ENCODE measurements at regions not wholly inside any gene's neighbourhood (a gene's known extent, or its start where the extent isn't known, plus 50 kb on each side); places are given as distances from the start of the nearest gene placed in this dataset.

GRCh38 chr7:157086508-157087187 is 52.1 kb upstream of the UBE3C start:
- no peak overlapping the region for H3K9ac ChIP-seq (ENCODE audit: low read depth in 1 of 2, low read length in 2 of 2)
- H3K9me3 ChIP-seq (ENCODE audit: control insufficient read depth in 1 of 2, low read length in 2 of 2), result peaks cover 10 to 15% of the 10 kb centered on the region in 2 donors
- H3K27ac ChIP-seq (ENCODE audit: low read depth, low read length), result no peak overlapping the region
- H3K4me1 ChIP-seq (ENCODE audit: control insufficient read depth in 1 of 2, insufficient read depth in 2 of 2, low read length in 2 of 2), result no peaks in the 10 kb centered on the region
- H3K27me3 ChIP-seq (ENCODE audit: control insufficient read depth in 1 of 2, insufficient read depth in 2 of 2, low read length in 2 of 2), result peaks cover 0 to 5% of the 10 kb centered on the region in 2 donors
- no peaks in the 10 kb centered on the region for H3K36me3 ChIP-seq (ENCODE audit: control insufficient read depth in 1 of 2, insufficient read depth in 2 of 2, low read length in 2 of 2)
- no peak overlapping the region for H3K4me3 ChIP-seq (ENCODE audit: low read depth in 1 of 2, low read length in 2 of 2)

GRCh38 chr7:157087646-157088045 is 51.1 kb upstream of the UBE3C start:
- Histone ChIP-seq H3K36me3 (ENCODE audit: control insufficient read depth in 1 of 2, insufficient read depth in 2 of 2, low read length in 2 of 2) (no peaks in the 10 kb centered on the region), H3K9ac (ENCODE audit: low read depth in 1 of 2, low read length in 2 of 2) (no peak overlapping the region), H3K9me3 (ENCODE audit: control insufficient read depth in 1 of 2, low read length in 2 of 2) (peaks cover 10 to 15% of the 10 kb centered on the region in 2 donors), H3K4me1 (ENCODE audit: control insufficient read depth in 1 of 2, insufficient read depth in 2 of 2, low read length in 2 of 2) (no peaks in the 10 kb centered on the region), H3K27ac (ENCODE audit: low read depth, low read length) (no peak overlapping the region), H3K4me3 (ENCODE audit: low read depth in 1 of 2, low read length in 2 of 2) (no peak overlapping the region), H3K27me3 (ENCODE audit: control insufficient read depth in 1 of 2, insufficient read depth in 2 of 2, low read length in 2 of 2) (peaks cover 0 to 5% of the 10 kb centered on the region in 2 donors)

GRCh38 chr7:157088136-157088535 is 50.6 kb upstream of the UBE3C start:
- no peaks in the 10 kb centered on the region for H3K4me1 ChIP-seq (ENCODE audit: control insufficient read depth in 1 of 2, insufficient read depth in 2 of 2, low read length in 2 of 2)
- no peak overlapping the region for H3K27ac ChIP-seq (ENCODE audit: low read depth, low read length)
- H3K36me3 ChIP-seq (ENCODE audit: control insufficient read depth in 1 of 2, insufficient read depth in 2 of 2, low read length in 2 of 2), result no peaks in the 10 kb centered on the region
- H3K4me3 ChIP-seq (ENCODE audit: low read depth in 1 of 2, low read length in 2 of 2), result no peak overlapping the region
- H3K9me3 ChIP-seq (ENCODE audit: control insufficient read depth in 1 of 2, low read length in 2 of 2), result peaks cover 13 to 17% of the 10 kb centered on the region in 2 donors
- H3K27me3 ChIP-seq (ENCODE audit: control insufficient read depth in 1 of 2, insufficient read depth in 2 of 2, low read length in 2 of 2), result peaks cover 0 to 5% of the 10 kb centered on the region in 2 donors
- H3K9ac ChIP-seq (ENCODE audit: low read depth in 1 of 2, low read length in 2 of 2), result no peak overlapping the region
